GM23338 (cell line): ENCODE measurements at regions not wholly inside any gene's neighbourhood (a gene's known extent, or its start where the extent isn't known, plus 50 kb on each side); places are given as distances from the start of the nearest gene placed in this dataset.

Source experiments
- CTCF ChIP-seq, 2 experiments: fragments of 200-600 bp in 1 of 2; sonication (generic) in 1 of 2; conservative IDR thresholded peaks; 2 replicates each; pipeline versions ENCODE4 v1.5.1 to v1.6.1; 2016 to 2017; ENCODE audit warnings: antibody characterized with exemption in 2 of 2, low read depth in 2 of 2, mild to moderate bottlenecking in 2 of 2, moderate library complexity in 1 of 2
- EZH2 ChIP-seq: fragments of 200-600 bp; sonication (generic); IDR thresholded peaks from one replicate; pipeline ENCODE4 v1.8.0; 2017; ENCODE audit warnings: antibody characterized with exemption, mild to moderate bottlenecking, low read depth; ENCODE audit not compliant: unreplicated experiment
- EZH2phosphoT487 ChIP-seq: fragments of 200-600 bp; sonication (generic); IDR thresholded peaks from one replicate; pipeline ENCODE4 v1.8.1; 2018; ENCODE audit warnings: antibody characterized with exemption; ENCODE audit not compliant: unreplicated experiment
- JUNB ChIP-seq: IDR thresholded peaks from one replicate; pipeline ENCODE4 v1.6.1; 2016; ENCODE audit warnings: antibody characterized with exemption; ENCODE audit not compliant: unreplicated experiment
- POLR2AphosphoS5 ChIP-seq: IDR thresholded peaks from 2 replicates; pipeline ENCODE4 v1.6.1; 2016; ENCODE audit warnings: antibody characterized with exemption, low read depth
- STAT1 ChIP-seq: IDR thresholded peaks from one replicate; pipeline ENCODE4 v1.6.1; 2016; ENCODE audit warnings: antibody characterized with exemption; ENCODE audit not compliant: unreplicated experiment
- ZNF114 ChIP-seq: fragments of 250-450 bp; sonication (Bioruptor Pico); IDR thresholded peaks from 2 replicates; pipeline ENCODE4 v1.5.0; 2020; ENCODE audit warnings: mild to moderate bottlenecking, moderate library complexity
- ZNF331 ChIP-seq: fragments of 250-450 bp; sonication (Bioruptor Pico); IDR thresholded peaks from 2 replicates; pipeline ENCODE4 v1.5.0; 2020; ENCODE audit warnings: low read depth, mild to moderate bottlenecking, moderate library complexity
- TF ChIP-seq, protein P1 (sequence below): IDR thresholded peaks from one replicate; pipeline ENCODE4 v1.6.1; 2018; ENCODE audit warnings: antibody characterized with exemption; ENCODE audit not compliant: unreplicated experiment

- TF ChIP-seq CTCF (conservative IDR thresholded peaks at IDR 0.05; ENCODE audit: low read depth in 2 of 2) (no peak), POLR2AphosphoS5 (no peak), STAT1 (no peak), EZH2phosphoT487 (no peak), ZNF331 (CRISPR knock-in tag) (no peak), EZH2 (no peak), ZNF114 (CRISPR knock-in tag) (no peak), JUNB (no peak)
- TF ChIP-seq, protein P1, sequence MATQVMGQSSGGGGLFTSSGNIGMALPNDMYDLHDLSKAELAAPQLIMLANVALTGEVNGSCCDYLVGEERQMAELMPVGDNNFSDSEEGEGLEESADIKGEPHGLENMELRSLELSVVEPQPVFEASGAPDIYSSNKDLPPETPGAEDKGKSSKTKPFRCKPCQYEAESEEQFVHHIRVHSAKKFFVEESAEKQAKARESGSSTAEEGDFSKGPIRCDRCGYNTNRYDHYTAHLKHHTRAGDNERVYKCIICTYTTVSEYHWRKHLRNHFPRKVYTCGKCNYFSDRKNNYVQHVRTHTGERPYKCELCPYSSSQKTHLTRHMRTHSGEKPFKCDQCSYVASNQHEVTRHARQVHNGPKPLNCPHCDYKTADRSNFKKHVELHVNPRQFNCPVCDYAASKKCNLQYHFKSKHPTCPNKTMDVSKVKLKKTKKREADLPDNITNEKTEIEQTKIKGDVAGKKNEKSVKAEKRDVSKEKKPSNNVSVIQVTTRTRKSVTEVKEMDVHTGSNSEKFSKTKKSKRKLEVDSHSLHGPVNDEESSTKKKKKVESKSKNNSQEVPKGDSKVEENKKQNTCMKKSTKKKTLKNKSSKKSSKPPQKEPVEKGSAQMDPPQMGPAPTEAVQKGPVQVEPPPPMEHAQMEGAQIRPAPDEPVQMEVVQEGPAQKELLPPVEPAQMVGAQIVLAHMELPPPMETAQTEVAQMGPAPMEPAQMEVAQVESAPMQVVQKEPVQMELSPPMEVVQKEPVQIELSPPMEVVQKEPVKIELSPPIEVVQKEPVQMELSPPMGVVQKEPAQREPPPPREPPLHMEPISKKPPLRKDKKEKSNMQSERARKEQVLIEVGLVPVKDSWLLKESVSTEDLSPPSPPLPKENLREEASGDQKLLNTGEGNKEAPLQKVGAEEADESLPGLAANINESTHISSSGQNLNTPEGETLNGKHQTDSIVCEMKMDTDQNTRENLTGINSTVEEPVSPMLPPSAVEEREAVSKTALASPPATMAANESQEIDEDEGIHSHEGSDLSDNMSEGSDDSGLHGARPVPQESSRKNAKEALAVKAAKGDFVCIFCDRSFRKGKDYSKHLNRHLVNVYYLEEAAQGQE, result no peak
Observed at GRCh38 chr5:56294354-56294753, 61.2 kb upstream of the ANKRD55 start.
